Esophagus muscularis mucosa (tissue), 4 donors: ENCODE measurements at regions not wholly inside any gene's neighbourhood (a gene's known extent, or its start where the extent isn't known, plus 50 kb on each side); places are given as distances from the start of the nearest gene placed in this dataset.

Experiments used
- CTCF ChIP-seq, 3 experiments: fragments of 200-600 bp in 2 of 3; fragments of 450-650 bp in 1 of 3; sonication (generic) in 2 of 3; IDR thresholded peaks; one replicate each; pipeline ENCODE4 v1.5.1; 2017 to 2019; ENCODE audit warnings: antibody characterized with exemption in 3 of 3, mild to moderate bottlenecking in 2 of 3, moderate library complexity in 1 of 3
- EP300 ChIP-seq: sonication (generic); formaldehyde crosslinking; IDR thresholded peaks from one replicate; pipeline ENCODE4 v1.6.1; 2017; ENCODE audit warnings: antibody characterized with exemption
- POLR2AphosphoS5 ChIP-seq, 2 donors: sonication (generic); formaldehyde crosslinking; IDR thresholded peaks; one replicate each; pipeline ENCODE4 v1.6.1; 2017; ENCODE audit warnings: antibody characterized with exemption in 2 of 2

- TF ChIP-seq CTCF (IDR thresholded peaks at IDR 0.05): no peak
- no peak for TF ChIP-seq POLR2AphosphoS5 (IDR thresholded peaks at IDR 0.05)
- no peak for TF ChIP-seq EP300
These were observed 213.3 kb downstream of the FAM76B start for GRCh38 chr11:95576146-95576845.
